ENCODE measurements at regions not wholly inside any gene's neighbourhood (a gene's known extent, or its start where the extent isn't known, plus 50 kb on each side); places are given as distances from the start of the nearest gene placed in this dataset.

- Histone ChIP-seq H3K9me3 (no peaks in the 10 kb centered on the region), H3K36me3 (no peaks in the 10 kb centered on the region), H3K27ac (no peak overlapping the region), H3K4me3 (no peak overlapping the region), H3K4me1 (peaks cover 0 to 7% (median 0%) of the 10 kb centered on the region in 4 donors), H3K27me3 (no peaks in the 10 kb centered on the region)
- no peak for TF ChIP-seq EP300 (IDR thresholded peaks at IDR 0.05; ENCODE audit: low read depth)
- TF ChIP-seq POLR2A (IDR thresholded peaks at IDR 0.05), result no peak
- no peak for TF ChIP-seq CTCF (IDR thresholded peaks at IDR 0.05)
- no peak for TF ChIP-seq POLR2AphosphoS5 (IDR thresholded peaks at IDR 0.05)
- intact Hi-C loops (cut with DNase I; ENCODE audit: low total_unique reads) (no loop called here), in situ Hi-C loops (cut with MboI; ENCODE audit: low pct_ligation_motif_present in 1 of 4, low pct_unique_long_range_greater_than_20kb in 1 of 4, low sequenced_read_pairs in 3 of 4) (no loop called here)
- WGBS, 2 donors (ENCODE audit: low coverage in 1 of 2), result 41 to 65% methylated on average over 2 of the region's 2 CpGs
- DNase-seq, result no peak
These were observed 319.0 kb upstream of the PTGER4 start for GRCh38 chr5:40360685-40361084.

- in situ Hi-C loops (cut with MboI; ENCODE audit: low pct_ligation_motif_present in 1 of 4, low pct_unique_long_range_greater_than_20kb in 1 of 4, low sequenced_read_pairs in 3 of 4) (no loop called here), intact Hi-C loops (cut with DNase I; ENCODE audit: low total_unique reads) (no loop called here)
- no peak for DNase-seq
- H3K27me3 ChIP-seq, result no peaks in the 10 kb centered on the region
- H3K27ac ChIP-seq, result no peak overlapping the region
- H3K36me3 ChIP-seq, result no peaks in the 10 kb centered on the region
- peaks cover 0 to 7% (median 0%) of the 10 kb centered on the region in 4 donors for H3K4me1 ChIP-seq
- no peaks in the 10 kb centered on the region for H3K9me3 ChIP-seq
- no peak overlapping the region for H3K4me3 ChIP-seq
- TF ChIP-seq POLR2A (IDR thresholded peaks at IDR 0.05) (no peak), CTCF (IDR thresholded peaks at IDR 0.05) (no peak), POLR2AphosphoS5 (IDR thresholded peaks at IDR 0.05) (no peak), EP300 (IDR thresholded peaks at IDR 0.05; ENCODE audit: low read depth) (no peak)
- WGBS, 2 donors (ENCODE audit: low coverage in 1 of 2), result 81 to 82% methylated on average over 2 of the region's 2 CpGs
These were observed 319.9 kb upstream of the PTGER4 start for GRCh38 chr5:40359832-40360231.

- DNase-seq, result no peak
- H3K36me3 ChIP-seq, result no peaks in the 10 kb centered on the region
- no peaks in the 10 kb centered on the region for H3K9me3 ChIP-seq
- intact Hi-C loops (cut with DNase I; ENCODE audit: low total_unique reads) (no loop called here), in situ Hi-C loops (cut with MboI; ENCODE audit: low pct_ligation_motif_present in 1 of 4, low pct_unique_long_range_greater_than_20kb in 1 of 4, low sequenced_read_pairs in 3 of 4) (no loop called here)
- WGBS, 2 donors (ENCODE audit: low coverage in 1 of 2), result 96% methylated on average over 1 of the region's 1 CpG; no CpG with 5 or more reads in 1 of the 2 donors
- no peak for TF ChIP-seq CTCF (IDR thresholded peaks at IDR 0.05)
- no peak for TF ChIP-seq POLR2A (IDR thresholded peaks at IDR 0.05)
- no peak for TF ChIP-seq POLR2AphosphoS5 (IDR thresholded peaks at IDR 0.05)
- H3K27me3 ChIP-seq, result no peaks in the 10 kb centered on the region
- H3K4me3 ChIP-seq, result no peak overlapping the region
- no peak overlapping the region for H3K27ac ChIP-seq
- H3K4me1 ChIP-seq, result peaks cover 0 to 7% (median 0%) of the 10 kb centered on the region in 4 donors
These were observed 320.6 kb upstream of the PTGER4 start for GRCh38 chr5:40359093-40359492.

- Histone ChIP-seq H3K27me3 (no peaks in the 10 kb centered on the region), H3K36me3 (no peaks in the 10 kb centered on the region), H3K4me1 (peaks cover 0 to 7% (median 0%) of the 10 kb centered on the region in 4 donors), H3K4me3 (no peak overlapping the region), H3K9me3 (no peaks in the 10 kb centered on the region), H3K27ac (no peak overlapping the region)
- in situ Hi-C loops (cut with MboI; ENCODE audit: low pct_ligation_motif_present in 1 of 4, low pct_unique_long_range_greater_than_20kb in 1 of 4, low sequenced_read_pairs in 3 of 4), result no loop called here
- 83% methylated on average over 1 of the region's 1 CpG; no CpG with 5 or more reads in 1 of the 2 donors for WGBS, 2 donors (ENCODE audit: low coverage in 1 of 2)
- no peak for TF ChIP-seq POLR2AphosphoS5 (IDR thresholded peaks at IDR 0.05)
- TF ChIP-seq EP300 (IDR thresholded peaks at IDR 0.05; ENCODE audit: low read depth), result no peak
- TF ChIP-seq POLR2A (IDR thresholded peaks at IDR 0.05), result no peak
- TF ChIP-seq CTCF (IDR thresholded peaks at IDR 0.05), result no peak
- DNase-seq, result no peak
- intact Hi-C loops (cut with DNase I; ENCODE audit: low total_unique reads), result no loop called here
These were observed 323.5 kb upstream of the PTGER4 start for GRCh38 chr5:40356248-40356647.

Measured in transverse colon (tissue), 4 donors.